Dermis blood vessel endothelial cell (primary cell): ENCODE measurements at regions not wholly inside any gene's neighbourhood (a gene's known extent, or its start where the extent isn't known, plus 50 kb on each side); places are given as distances from the start of the nearest gene placed in this dataset.

ENCODE experiments used
- DNase-seq: peaks from one replicate; pipeline ENCODE4 v3.0.0; 2010

- no peak for DNase-seq
Measured at GRCh38 chr10:129134371-129134770, 332.7 kb upstream of the MGMT start.

DNA sequence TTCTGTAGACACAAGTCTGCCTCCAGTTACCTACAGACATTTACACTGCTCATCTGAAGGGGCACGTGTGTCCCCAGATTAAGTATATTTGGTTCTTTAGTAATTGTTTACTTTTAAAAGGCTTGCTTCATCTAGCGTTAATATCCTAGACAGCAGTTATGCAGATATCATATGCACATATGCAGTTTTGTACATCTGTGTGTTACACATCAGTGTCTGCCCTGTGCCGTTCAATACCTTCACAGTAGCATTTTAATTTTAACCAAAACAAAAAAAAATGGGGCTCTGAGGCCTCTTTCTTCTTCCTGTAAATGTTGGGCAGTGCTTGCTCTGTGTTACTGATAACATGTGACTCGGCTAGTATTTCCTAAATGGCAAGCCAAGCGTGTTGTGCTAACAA lies 331.4 kb upstream of the MGMT start:
- DNase-seq: no peak

- no peak for DNase-seq
Measured at GRCh38 chr10:129136074-129136473, 331.0 kb upstream of the MGMT start.

DNA sequence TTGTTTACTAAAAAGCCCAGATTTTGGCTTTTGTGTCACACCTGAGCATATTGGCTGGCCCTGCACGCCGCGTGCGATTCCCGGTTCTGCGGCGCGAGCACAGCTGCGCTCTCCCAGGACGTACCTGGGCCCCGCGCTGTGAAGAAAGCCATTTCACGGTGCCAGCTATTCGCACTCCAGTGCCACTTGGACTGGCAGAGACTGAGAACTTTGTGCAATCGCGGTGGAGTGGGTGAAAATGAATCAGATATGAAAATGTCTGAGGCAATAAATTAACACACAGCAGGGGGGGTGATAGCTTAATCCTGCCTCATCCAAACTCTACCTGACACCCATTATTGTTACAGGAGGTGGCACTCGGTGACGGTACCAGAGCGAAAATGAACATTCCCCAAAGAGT lies 330.1 kb upstream of the MGMT start:
- DNase-seq: no peak

- DNase-seq: no peak
Measured at GRCh38 chr10:129140921-129141885, 325.8 kb upstream of the MGMT start.

DNA sequence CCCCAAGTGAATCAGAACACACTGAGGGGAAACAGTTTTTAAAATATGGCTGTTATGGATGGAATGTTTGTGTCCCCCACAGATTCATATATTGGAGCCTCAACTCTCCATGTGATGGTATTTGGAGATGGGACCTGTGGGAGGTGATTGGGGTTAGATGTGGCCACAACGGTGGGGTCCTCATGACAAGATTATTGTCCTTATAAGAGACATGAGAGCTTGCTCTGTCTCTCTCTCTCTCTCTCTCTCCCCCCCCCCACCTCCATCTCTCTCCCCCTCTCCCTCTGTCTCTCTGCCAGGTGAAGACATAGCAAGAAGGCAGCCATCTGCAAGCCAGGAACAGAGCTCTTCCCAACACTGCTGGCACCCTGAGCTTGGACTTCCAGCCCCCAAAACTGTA lies 315.8 kb upstream of the MGMT start:
- DNase-seq: no peak

DNA sequence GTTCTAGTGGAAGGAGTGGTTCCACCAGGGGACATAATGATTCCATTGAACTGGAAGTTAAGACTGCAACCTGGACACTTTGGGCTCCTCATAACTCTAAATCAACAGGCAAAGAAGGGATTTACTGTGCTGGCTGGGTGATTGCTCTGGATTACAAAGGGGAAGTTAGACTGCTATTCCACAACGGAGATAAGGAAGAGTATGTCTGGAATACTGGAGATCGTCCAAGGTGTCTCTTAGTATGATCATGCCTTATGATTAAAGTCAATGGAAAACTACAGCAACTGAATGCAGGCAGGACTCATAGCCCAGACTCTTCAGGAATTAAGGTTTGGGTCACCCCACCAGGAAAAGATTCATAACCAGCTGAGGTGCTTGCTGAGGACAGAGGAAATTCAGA lies 310.6 kb upstream of the MGMT start:
- DNase-seq: peak; percentile 3

DNA sequence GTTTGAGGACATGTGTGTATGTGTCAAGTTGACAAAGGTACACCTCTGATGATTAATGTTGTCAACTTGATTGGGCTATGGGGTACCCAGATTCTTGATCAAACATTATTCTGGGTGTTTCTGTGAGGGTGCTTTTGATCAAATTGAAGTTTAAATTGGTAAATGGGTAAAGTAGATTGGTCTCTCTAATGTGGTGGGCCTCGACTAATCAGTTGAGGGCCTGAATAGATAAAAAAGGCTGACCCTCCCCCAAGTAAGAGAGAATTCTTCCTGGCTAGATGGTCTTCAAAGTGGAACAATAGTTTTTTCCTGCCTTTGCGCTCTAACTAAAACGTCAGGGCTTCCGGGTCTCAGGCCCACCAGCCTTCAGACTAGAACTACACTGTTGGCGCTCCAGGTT lies 309.9 kb upstream of the MGMT start:
- DNase-seq: no peak

GRCh38 chr10:129161150-129161549 lies 305.9 kb upstream of the MGMT start:
- DNase-seq: peak; percentile 67

- no peak for DNase-seq
Measured at GRCh38 chr10:129163531-129163930, 303.5 kb upstream of the MGMT start.

DNA sequence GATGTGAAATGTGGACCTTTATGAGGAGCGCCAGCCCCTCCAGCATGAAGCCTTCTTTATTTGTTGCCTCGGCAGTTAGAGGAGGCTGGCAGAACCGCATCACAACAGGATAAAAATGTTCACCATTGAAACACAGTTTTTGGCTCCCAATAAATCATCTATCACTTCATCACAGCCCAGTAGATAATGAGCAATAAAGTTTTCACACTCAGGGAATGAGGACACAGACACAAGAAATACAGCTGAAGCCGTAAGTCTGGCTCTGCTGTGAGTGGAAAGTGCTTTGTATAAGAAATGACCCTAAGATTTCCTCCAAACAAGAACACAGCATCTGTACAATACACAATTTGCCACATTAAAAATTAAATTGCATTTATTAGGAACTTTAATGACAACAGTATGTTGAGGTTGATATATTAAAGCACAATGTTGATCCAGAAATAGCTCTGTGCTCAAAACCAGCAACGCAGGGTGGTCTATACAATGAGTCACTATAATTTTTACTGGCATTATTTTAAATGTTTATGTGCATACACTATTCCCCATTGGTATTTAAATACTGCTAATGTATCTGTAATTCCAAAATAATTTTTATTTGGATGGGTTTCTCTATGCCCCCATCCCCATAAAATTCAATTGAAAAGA lies 301.8 kb upstream of the MGMT start:
- no peak for DNase-seq

GRCh38 chr10:129165770-129166169 lies 301.3 kb upstream of the MGMT start:
- DNase-seq: no peak

DNA sequence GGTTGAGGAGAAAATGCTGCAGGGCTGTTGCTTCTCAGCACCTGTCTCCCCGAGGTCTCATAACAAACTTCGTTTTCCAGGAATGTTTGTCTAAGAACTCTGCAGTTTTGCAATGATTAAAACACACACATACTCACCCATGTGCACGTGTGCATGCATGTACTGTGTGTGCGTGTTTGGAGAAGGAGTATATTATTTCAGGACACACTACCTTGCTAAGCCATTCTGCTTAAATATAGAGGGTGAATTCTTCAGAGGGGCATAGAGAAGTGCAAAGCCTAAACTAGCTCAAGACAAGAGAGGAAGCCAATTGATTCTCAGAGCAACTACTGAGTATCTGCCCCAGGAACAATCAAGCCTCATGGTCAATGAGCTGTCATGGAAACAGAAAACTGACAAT lies 298.4 kb upstream of the MGMT start:
- DNase-seq: no peak

DNA sequence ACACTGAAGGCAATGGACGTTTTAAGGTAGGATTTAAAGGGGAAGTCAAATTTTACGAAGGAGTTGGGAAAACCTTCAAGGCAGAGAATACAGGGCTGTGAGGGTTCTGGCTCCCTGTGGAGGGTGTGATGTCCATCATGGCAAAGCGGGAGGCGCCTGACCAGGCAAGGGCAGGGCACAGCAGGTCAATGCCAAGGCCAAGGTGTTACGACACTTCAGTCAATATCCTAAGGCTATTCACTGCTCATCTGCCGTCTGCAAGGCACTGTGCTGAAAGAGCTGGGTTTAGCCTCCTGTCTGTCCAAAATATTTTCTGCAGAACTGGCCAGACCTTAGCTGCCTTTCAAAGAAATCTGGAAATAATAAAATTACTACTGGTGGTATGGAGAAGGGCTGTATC lies 297.9 kb upstream of the MGMT start:
- no peak for DNase-seq

GRCh38 chr10:129170812-129171211 lies 296.2 kb upstream of the MGMT start:
- DNase-seq: no peak

DNA sequence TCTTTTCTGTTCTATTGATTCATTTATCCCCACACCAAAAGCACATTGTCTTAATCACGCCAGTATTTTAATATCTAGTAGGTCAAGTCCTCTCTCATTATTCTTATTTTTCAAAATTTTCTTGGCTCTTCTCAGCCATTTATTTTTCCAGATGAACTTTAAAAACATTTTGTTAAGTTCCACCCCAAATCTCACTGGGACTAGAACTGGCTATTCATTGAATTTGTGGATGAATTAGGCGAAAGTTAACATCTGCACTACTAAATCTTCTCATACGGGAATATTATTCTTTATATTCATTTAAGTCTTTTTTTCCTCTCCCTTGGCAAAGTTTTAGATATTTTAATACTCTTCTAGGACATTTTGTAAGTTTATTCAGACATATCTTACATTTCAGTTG lies 295.2 kb upstream of the MGMT start:
- DNase-seq: no peak

DNA sequence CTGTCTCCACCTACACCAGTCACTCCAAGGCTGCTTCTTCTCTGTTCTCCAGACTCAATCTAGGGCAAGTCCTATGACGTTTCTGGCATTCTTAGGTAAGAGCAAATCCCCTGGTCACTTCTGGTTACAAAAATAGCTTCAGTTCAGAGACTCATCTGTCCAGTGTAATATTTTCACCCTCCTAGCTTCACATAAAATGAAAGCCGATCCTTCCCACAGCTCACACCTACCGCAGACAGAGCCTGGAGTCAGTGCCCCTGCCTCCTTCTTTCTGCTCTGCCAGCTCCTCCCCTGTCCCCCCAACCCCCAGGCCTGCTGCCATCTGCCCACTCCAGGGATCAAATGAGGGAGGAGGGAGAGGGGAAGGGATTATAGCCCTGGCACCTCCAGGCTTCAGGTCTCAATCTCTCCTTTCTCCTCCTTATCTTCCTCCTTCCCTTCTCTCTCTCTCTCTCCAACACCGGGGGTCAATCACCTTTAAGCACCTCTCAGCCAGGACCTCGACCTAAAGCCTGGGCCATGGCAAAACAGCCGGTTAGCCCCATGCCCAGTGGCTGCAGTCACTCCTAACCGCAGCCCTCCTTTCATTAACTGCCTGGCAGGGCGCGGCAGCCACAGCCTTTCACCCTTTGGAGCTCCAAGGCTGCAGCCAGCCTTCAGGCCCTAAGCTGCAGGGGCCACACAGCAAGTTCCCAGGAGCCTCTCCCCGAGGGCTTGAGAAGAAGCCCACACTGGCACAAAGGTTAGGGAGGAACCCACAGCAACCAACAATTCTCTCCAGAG lies 292.6 kb upstream of the MGMT start:
- no peak for DNase-seq

DNA sequence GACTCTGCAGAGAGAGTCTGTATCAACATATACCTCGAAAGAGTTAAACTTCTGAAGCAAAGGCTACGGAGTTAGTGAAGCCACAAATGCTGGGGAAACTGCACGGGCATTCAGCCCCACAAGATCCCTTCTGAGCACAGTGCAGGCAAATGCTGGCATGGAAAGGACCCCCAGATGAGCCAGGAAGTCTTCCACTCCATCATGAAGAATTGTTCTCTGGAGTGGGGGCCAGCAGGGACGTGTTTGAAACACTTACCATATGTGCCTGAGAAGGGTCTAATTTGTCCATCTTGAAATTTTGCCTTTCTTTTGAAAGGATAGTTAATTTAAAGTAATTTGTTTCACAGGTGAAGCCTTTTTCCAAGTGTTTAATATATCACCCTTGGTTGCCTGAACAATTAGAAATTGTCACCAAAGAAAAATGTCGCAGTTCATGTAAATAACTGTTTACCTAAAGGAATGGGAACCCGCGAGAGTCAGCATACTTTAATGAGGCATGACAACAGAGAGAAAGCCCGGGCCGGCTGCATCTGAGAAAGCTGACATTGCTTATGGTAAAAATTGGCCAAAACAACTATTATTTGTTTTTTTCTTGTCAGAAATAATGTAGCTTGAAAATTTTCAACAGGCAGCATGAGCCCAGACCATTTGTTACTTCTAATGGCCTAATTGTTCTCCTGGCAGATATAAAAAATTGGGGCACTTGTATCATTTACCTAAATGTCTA lies 287.6 kb upstream of the MGMT start:
- DNase-seq: no peak

GRCh38 chr10:129179972-129180678 lies 286.9 kb upstream of the MGMT start:
- no peak for DNase-seq

DNA sequence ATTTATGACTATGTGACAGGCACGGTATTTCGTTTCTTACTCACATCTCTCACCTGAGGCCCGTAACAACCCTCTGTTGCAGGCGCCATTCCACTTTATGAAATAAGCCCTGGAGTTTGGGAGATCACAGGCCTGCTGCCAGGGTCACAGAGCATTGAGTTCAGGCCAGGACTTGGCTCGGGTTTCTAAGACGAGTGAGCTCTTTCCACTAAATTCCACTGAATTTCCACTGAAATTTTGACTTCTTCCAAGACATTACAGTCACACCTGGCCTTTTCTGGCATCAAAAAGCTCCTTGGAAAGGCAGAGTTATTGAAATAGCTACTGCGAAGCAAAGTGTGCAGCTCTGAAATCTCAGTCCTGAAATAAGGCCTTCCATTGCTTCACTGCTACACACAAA lies 282.8 kb upstream of the MGMT start:
- no peak for DNase-seq

DNA sequence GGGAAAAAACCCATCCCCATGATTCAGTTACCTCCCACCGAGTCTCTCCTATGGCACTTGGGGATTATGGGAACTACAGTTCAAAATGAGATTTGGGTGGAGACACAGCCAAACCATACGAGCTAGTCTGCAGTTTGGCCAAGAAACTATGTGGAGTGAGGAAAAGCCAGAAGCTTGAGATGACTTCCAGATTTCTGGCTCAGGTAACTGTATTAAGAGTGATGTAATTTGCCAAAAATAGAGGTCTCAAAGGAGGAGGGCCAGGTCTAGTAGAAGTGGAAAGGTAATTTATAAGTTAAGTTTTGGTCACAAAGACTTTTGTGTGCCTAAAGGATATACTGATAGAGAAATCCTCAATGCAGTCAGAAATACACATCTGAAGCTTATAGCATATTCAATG lies 279.7 kb upstream of the MGMT start:
- no peak for DNase-seq

DNA sequence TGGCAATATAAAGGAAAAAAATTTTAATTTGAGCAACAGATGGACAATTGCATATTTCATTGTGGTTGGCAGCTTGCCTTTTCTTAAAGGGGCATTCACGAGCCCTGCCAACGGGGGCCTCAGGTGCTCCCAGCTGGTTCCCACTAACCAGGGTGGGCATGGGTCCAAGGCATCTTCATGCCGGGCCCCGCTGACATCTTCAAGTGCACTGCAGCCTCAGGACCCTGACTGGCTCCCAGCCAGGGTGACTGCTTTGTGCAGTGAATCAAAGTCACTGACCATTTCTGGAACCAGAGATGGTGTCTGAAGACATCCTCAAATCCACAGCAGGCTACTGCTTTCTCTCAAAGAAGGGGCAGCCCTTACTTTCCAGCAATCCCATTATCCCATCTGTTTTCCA lies 275.2 kb upstream of the MGMT start:
- no peak for DNase-seq
